Activated CD8-positive, alpha-beta memory T cell treated with anti-CD3 and anti-CD28 coated beads for 1 hour (primary cell): ENCODE measurements at regions not wholly inside any gene's neighbourhood (a gene's known extent, or its start where the extent isn't known, plus 50 kb on each side); places are given as distances from the start of the nearest gene placed in this dataset.
"Not testable (repeated sequence)": the region's sequence is repeated elsewhere in the genome, so short reads cannot be mapped to it uniquely, and the experiment has no call there.

Experiments
- DNase-seq, 2 donors: peaks; one replicate each; pipeline ENCODE4 v3.0.0-alpha.2; 2020; ENCODE audit warnings: low read depth in 1 of 2; ENCODE audit errors: extremely low read depth in 1 of 2

DNA sequence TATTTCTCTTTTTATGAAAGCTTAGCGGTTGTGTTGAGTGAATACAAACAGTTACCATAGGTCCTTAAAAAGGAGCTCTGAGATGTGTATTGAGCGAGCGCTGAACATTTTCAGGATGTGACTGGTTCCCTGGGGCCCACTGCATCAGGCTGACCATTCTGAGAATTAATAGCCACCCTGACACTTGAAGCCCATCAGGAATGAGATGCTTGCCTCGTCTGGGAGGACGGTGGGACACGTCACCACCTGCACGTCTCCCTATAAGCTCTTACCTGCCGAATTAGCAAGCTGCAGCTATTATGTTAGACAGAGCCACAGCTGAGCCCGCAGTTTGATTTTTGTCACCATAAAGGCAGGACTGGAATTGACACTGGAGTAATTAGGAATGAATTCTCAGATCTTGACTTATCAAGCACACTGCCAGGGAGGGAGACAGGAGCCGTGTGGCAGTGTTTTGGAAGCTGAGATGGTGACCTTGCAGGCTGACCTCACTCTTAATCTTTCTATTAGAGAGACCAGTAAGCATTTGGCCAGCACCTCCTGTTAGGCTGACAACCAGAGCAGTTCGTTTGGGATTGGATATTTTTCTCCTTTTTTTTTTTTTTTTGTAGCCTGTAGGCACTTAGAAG is 373.1 kb upstream of the WWC1 start:
- DNase-seq = no peak

DNA sequence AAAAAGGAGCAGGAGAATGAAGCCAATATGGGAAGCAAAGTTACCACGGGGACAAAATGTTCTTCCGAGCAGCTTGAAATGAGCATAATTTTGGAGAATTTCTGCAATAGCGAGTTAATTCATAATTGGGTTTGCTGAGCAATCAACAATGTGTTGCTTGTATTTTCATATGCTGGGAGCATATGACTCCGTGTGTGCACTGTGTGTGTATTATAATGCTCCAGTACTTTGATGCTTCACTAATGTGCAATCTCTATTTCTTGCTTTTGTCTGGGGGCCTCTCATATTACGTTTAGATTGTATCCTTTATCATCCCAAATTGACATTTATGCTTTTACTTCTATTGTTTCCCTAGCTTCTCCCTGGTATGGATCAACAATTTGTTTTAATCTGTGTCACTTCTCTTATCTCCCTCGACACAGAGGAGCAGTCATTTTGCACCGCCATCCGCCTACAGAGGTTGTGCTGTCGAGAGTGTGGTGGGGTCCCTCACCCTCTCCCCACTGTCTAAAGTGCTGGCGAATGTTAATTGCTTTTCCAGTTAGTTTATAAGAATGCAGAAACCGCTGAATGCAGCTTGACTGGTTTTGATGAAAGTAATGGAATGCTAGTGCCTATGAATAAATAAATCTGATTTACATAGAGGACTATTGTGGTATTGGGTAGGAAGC is 372.5 kb upstream of the WWC1 start:
- no peak for DNase-seq

DNA sequence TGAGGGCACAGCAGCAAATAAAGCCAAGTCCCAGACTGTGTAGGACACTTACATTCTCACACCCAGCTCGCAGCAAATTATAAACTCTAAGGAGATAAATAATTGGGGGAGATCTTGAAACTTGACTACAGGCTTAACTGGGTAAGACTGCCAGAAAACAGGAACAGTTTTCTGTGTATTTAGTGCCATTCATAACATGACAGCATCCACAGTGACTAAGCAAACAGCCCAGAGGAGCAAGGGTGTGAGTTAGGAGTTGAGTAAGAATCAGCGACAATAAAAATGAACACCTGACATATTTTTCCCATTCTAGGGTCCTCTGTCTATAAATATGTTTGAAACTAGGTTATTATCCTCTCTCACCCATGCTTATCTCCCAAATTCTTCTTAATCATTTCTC is 370.9 kb upstream of the WWC1 start:
- DNase-seq = no peak

DNA sequence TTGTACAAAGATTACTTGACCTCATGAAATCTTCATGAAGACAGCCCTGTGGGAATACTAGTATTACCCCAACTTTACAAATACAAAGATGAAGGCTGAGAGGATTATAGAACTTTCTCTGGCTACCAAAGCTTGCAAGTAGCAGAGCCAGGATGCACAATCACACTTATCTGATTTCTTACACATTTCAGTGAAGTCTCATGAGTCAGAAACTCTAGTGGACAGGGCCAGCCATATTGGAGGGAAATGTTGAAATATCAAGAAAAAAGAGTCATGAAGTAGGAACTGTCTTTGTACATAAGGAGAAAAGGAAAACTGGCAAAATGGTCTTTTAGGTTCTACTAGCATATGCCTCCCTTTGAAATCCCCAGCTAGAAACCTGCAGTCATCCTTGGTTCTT is 369.6 kb upstream of the WWC1 start:
- DNase-seq = no peak

DNA sequence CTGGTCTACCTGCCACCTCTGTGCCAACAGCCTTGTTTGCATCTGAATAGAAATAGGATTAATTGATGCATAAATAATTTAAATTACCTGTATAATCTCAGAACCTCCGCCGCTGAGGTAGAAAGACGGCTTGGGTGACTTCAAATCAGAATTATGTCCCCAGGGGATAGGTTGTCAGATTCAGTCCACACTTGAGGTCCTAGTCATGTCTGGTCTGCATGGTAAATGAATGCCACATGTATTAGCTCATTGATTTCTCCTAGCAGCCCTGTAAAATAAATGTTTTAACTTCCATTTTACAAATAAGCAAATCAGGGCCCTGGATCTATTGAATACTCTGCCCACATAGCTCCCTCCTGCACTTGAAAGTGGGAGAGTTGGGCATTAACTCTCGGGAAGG is 368.0 kb upstream of the WWC1 start:
- DNase-seq = no peak

DNA sequence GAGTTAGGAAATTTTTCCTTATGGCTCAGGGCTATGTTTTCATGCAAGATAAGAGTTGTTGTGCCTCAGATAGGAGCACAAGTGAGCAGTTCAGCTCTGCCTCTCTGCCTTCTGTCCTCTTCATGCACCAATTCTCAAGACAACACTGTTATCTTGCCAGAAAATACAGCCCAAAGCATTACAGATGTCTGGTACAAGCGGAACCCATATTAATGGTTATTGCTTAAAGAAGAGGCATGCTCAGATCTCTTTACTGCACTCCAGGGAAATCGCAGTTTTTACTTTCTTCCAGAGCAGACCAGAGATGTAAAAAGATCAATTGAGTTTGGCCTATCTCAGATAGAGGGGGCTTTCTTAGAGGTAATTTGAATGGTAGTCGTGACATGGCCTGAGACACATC is 361.6 kb upstream of the WWC1 start:
- no peak for DNase-seq

DNA sequence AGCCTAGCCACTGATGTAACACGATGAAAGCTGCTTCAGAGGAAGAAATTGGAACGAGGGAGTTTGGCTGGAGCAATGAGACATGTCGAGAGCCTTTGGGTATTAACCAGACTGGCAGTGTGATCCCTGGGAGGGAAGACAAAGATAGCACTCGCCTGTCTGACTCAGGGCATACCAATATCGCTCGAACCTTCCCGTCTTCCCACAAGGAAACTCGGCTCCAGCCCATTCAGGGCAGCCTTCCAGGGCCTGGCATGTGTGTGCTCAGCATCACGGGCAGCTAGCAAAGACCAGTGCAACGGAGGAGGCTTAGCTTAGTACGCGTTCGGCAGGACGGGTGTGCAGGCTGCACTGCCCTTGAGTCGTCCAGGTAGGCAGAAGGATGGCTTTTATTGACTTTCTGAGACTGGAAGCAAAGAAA is 356.9 kb upstream of the WWC1 start:
- no peak for DNase-seq

DNA sequence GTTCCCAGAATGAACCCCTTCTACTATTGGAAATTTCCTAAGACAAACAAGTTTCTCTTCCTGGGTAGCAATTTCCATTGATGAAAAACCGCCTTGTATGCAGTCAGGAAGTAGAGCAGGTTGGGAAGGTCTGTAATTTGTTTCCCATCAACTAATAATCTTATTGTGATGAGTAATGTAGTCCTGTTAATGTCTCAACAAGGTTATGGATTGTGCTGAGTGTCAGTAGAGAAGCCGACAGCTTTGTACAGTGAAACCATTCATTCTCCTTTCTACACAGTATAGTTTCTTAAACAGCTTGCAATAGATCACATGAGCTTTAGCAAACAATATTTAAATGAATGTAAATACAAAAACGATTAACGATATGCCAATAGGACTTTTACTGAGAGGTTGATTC is 355.4 kb upstream of the WWC1 start:
- DNase-seq = no peak

DNA sequence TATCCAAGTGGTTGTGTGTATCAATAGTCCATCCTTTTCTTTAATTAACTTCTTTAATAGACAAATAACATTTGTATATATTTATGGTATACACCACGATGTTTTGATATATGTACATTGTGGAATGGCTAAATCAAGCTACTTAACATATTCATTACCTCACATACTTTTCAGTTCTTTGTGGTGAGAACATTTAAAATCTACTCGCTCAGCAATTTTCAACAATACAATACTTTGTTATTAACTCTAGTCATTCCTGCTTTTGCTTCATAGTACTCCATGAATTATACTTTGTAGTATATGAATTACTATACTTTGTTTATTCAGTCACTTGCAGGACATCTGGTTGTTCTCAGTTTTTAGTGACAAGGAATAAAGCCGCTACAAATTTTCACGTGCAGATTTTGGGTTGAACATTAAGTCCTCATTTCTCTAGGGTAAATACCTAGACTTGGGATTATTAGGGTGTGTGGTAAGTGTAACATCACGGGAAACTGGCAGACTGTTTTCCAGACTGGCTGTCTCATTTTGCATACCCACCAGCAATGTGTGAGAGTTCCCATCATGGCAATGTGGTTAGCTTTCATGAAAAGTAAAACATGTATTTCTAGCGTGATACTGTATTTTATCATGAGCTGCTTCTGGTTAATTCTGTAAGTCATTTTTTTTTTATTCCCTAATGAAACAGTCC is 354.4 kb upstream of the WWC1 start:
- DNase-seq = no peak

DNA sequence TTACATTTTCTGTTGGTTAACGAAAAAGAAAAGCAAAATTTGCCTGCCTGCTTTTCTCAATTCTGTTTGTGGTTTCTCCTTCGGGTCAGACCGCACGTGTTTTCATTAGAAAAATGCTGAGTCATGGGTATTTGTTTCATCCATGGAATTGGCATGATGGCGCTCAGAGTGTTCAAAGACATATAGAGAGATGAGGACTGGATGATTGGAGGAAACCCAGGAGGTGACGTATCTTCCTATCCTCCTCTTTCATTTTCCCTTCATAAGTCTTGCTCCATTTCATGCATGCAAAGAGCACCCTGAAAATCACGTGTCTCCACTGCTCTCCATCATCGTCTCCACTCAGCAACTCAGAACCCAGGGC is 353.8 kb upstream of the WWC1 start:
- no peak for DNase-seq

DNA sequence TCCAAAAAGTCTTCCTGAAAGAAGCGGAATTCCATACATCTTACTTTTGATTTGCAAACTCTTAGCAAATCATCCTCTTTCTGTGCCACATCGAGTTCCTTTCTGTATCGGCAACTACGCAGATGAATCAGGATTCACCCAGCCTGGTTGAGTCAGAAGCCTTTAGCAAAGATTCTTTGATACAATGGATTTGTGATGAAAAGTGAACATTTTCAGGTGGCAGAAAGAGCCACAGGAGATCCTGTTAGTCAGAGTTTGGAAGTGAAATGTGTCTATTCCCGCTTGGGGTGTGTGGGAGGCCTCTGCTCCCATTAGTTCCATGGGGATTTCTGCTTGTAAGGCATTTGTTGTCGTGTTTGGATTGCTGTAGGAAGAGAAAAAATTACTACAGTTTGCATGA is 351.8 kb upstream of the WWC1 start:
- no peak for DNase-seq

DNA sequence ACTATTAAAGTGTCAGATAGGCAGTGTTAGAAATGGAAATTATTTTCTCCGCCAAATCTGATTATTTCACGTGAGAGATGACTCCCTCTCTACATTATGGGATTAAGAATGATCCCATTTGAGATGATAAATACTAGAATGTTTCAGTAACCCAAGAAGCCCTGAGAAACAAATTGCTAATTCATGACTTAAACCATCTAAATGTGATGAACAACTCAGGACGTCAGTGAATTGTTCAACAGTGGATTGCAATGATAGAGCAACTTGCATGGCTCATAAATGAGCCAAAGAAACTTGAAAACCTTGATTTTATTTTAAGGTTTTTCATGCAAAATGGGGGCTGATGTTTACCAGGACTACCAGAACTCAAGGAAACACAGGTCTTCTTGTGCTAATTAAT is 350.5 kb upstream of the WWC1 start:
- no peak for DNase-seq

DNA sequence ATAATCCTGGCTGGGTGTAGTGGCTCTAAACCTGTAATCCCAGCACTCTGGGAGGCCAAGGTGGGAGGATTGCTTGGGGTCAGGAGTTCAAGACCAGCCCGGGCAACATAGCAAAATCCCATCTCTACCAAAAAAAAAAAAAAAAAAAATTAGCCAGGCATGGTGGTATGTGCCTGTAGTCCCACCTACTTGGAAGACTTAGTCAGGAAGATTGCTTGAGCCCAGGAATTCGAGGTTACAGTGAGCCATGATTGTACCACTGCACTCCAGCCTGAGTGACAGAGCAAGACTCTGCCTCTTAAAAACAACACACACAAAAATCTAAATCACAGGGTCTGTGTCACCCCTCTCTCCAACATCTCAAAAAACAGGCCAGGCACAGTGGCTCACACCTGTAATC is 349.9 kb upstream of the WWC1 start:
- not testable (repeated sequence) for DNase-seq

DNA sequence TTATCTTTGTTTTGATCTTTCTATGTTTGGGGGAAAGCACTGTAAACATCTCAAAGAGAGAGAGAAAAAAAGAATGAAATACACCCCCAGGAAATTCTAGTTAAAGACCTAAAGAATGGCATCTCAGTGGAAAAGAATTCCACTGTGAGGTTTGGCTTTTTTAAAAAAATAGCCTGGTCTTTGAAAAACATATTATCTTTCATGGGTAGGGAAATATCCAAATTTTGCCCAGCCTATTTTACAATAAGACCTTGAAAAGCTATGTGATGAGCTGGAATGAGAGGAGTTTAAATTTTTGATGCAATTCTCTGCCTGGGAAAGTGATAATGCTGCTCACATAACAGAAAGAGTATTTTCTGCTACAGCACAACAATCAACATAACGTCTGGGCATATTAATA is 348.1 kb upstream of the WWC1 start:
- DNase-seq = no peak

DNA sequence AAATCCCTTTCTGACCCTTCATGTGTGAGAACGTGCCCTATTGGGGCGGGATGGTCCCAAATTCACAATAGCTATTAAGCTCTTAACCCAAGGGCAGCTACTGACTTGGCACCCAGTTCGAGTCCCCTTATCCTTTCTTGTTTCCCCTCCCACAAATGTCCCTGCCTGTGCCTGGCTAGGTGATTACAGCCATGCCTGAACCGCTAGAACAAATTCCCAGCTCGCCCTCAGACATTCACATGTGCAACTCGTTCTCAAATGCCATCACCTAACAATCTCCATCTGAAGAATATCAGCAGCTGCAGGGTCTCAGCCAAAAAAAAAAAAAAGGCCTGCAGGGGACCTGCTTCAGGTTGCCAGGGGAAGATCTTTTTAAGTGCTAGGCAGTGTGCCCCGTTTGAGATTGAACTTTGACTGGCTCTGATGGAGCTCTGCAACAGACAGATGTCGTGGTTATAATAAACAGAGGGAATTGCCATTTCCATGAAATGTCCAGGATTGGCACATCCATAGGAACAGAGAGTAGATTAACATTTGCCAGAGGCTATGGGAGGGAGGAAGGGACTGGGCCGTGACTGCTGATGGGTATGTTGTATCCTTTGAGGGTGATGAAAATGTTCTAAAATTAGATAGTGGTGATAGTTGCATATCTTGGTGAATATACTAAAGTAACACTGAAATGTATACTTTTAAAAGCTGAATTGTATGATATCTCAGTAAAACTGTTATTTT is 347.2 kb upstream of the WWC1 start:
- DNase-seq = no peak

DNA sequence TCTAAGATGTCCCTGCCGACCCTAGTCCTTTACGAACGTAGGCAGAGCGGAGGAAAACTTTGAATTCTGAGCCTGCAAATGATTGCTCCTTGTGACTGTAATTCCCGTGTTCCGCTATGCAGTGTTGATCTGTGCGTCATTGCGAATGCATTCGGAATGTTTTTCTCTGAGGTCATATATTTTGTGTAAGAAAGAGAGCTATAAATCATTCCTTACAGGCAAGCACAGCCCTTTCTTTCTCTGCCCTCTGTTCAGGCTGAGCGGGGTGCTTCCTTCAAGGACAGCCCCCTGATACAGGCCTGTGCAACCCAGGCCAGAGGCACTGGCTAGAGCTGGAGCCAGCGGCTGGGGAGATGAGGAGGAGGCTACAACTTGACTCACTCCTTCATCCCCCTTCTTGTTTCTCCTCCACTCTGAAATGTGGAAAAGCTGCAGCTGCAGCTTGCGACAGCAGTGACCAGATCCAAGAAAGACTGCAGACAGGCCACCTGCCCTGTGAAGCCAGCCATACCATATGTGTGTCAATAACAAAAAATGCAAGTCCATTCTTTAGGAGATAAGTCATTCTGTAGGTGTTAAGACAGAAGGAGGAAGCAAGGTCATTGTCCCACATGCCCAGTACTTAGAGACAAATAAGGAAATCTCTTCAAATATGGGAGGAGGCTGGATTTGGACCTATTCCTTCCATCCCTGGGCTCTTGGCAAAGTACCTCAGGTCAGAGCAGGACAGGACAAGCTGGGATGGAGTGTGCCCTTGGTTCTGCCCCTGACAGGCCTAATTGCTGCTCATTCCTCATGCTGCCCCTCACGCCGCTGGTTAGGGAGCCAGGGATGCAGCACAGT is 345.7 kb upstream of the WWC1 start:
- no peak for DNase-seq

DNA sequence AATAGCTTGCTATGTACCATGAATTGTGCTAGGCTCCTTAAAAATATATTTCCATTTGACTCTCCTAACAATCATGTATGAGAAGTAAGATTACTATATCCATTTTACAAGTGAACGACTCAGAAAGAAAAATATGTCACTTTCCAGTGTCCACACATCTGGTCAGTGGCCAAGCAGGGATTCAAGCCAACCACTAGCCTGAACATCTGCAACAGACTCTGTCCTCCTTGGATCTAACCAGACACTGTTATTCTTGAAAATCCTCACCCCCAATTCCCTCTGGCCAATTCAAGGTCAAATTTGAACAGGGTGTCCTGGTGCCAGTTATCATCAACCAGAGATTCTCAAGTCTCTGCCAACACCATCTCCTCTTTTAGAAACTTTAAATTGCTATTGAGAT is 344.1 kb upstream of the WWC1 start:
- DNase-seq = no peak

DNA sequence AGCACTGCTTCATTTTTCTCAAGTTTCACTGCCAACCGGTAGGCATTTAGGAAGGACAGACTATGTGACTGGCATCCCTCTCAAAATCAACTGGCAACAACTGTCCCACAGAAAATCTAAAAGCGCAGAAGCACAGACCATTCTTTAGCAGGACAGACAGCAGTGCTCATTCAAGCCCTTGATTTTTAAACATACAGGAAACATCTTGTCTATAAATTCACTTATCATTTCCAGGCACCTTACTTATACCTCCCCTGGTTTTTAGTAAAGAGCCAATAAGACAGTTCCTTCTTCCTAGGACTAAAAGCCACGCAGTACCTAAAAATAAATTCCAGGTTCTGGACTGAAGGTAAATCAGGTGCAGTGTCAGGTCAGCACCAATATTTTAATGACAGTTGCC is 343.2 kb upstream of the WWC1 start:
- DNase-seq = no peak

DNA sequence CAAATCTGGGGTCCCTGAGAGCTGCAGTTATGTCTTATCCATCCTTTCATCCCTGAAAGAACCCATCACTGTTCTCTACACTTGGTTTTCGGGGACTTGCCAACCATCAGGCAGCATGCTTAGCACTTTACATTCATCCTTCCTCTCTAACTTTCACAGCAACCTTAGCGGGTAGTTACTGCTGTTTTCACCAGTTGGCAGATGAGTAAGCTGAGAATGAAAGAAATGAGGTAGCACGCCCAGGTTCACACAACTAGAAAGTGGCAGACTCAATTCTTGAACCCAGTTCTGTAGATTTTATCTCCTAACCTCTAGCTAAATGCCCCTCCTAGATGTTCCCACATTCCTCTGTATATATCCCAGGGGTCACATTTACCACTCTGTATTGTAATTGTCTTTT is 342.0 kb upstream of the WWC1 start:
- no peak for DNase-seq

DNA sequence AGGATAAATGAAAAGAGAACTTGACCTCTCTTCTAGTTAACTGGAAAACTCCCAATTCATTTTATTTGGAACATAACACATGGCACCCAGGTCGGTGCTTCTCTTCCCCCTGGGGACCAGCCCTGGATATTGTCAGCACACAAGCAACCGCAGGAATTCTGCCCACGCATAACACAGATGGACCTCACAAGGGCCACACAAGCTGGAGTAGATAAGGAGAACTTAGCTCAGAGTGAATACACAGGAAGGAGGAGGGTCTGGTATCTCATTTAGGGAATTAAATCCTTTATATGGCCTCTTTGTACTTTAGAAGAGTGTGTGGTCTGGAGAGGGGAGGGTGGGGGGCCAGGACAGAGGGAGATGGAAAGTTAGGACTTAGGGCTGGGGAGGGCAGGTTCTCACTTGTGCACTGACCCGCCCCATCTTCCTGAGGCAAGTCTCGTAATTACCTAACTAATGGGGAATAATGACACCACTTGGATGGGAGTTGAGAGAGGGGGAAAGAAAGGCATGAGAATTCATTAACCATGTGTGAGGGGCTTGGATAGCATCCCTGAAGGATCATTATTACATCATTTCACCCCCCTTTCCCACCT is 341.2 kb upstream of the WWC1 start:
- DNase-seq = no peak

DNA sequence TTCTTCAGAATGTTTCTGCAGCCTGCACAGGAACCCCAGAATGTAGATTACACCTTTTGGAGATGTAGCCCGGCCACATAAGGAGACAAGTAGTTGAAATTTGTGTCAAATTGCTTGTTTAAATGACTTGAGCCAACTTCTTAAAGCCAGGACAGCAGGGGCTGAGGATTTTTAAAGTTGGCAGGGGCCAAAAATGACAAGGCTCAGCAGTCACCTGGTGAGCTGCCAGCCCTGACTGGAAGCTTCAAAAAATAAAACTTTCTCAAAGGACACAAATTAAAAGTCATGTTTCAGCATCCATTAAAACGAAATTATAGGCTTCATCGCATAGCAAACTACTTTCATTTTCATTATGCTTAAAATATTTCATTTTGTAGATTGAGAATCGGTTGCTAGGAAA is 340.3 kb upstream of the WWC1 start:
- no peak for DNase-seq
